Activated T-cell treated with anti-CD3 and anti-CD28 coated beads for 4 hours (primary cell): ENCODE measurements at regions not wholly inside any gene's neighbourhood (a gene's known extent, or its start where the extent isn't known, plus 50 kb on each side); places are given as distances from the start of the nearest gene placed in this dataset.

Experiments
- DNase-seq: peaks from one replicate; pipeline ENCODE4 v3.0.0-alpha.2; 2020

- DNase-seq: no peak
These were observed 305.4 kb upstream of the HS6ST1 start for GRCh38 chr2:128623776-128624761.

GRCh38 chr2:128624956-128625355 lies 306.3 kb upstream of the HS6ST1 start:
- DNase-seq: no peak

DNA sequence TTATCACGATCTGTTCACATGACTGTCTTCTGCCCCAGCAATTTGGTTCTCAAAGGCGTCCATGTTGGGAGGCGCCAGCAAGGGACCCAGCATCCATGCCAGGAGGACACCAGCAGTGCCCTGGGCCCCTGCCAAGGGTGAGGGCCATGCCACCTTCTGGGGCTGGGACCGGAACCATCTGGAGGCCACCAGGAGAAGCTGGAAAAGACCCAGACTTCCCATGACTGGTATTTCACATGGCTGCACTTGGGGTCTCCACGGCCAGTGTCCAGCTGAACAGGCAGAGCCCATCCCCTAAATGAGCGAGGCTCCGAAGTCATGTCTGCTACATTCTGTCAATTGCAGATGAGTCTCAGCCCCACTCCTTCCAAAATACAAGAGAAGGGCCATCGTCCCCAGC lies 306.8 kb upstream of the HS6ST1 start:
- DNase-seq: no peak

DNA sequence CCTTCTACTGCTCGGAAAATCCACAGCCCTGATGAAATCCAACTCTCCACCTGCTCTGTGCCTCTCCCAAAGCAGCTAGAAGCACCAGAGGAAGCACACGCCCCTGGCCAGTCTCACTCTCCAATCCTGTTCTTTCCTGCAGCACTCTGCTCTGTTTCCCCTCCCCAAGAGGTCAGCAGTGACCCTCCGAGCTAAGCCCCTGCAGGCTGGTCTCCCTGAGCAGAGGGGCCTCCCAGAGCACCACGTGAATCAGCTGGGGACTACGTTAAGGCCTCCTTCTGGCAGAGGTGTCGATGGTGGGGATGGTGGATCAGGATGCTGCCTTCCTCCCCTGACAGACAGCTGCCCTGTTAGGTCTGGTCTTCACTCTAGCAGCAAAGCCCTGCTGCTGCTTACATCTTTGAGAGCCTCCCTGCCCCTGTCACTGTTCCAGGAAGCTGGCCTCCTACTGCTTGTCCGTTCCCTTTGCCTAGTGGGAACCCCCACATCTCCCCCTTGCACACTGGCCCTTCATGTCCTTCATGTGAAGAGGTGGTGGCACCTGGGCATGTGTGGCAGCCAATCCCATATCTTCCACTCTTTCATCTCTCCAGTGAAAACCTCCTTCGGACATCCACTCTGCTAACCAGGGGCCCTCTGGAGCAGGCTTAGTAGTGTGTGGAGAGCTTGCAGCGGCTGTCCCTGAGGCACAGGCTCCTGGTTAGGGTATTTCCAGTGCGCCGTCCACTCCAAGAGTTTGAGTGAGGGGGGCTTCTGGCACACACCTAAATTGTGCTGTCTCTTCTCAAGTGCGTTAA lies 307.5 kb upstream of the HS6ST1 start:
- no peak for DNase-seq

GRCh38 chr2:128626760-128627511 lies 308.3 kb upstream of the HS6ST1 start:
- no peak for DNase-seq

GRCh38 chr2:128628206-128628605 lies 309.5 kb upstream of the HS6ST1 start:
- DNase-seq: no peak

DNA sequence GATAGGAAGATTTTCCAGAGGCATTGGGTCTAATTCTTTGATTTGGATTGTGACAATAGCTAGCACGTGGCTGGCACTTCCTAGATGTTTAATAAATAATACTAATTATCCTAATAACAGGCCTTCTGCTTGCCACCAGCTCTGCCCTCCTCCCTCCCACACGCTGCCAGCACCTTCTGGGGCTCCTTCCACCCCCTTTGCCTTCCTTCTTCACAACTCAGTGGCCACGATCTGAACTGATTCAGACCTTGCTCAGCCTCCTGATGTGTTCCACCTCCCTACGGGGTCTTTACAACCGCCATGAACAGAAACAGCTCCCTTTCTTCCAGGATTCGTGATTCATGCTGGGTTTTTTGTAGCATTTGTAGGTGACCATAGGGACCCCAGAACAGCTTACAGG lies 310.3 kb upstream of the HS6ST1 start:
- DNase-seq: no peak

GRCh38 chr2:128630974-128631697 lies 312.5 kb upstream of the HS6ST1 start:
- DNase-seq: no peak

GRCh38 chr2:128631698-128632500 lies 313.2 kb upstream of the HS6ST1 start:
- no peak for DNase-seq

DNA sequence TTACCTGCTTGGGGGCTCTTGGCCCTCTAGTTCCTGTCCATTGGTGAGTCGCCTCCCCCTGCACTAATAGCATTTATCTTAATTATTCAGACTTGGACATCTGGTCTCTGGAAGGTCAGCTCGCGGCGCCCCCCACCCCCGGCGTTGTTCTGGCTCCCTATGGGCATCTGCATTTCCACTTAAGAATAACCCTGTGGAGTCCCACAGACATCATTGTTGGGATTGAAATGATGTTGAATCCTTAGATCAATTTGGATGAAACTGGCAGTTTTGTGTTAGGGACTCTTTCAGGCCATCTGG lies 313.8 kb upstream of the HS6ST1 start:
- no peak for DNase-seq

DNA sequence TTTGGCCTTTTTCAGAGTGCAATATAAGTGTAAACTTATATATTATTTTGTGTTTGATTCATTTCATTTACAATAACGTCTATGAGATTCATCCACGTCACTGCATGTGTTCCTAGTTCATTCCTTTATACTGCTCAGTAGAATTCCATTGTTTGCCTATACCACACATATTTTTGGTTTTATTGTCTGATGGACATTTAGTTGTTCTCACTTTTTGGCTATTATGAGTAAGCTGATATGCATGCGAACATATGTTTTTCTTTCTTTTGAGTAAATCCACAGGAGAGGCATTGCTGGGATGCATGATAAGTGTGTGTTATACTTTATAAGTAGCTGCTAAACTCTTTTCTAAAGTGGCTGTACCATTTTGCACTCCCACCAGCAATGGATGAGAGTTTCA lies 314.8 kb upstream of the HS6ST1 start:
- DNase-seq: no peak

- DNase-seq: no peak
These were observed 316.8 kb upstream of the HS6ST1 start for GRCh38 chr2:128635361-128635900.

GRCh38 chr2:128636802-128637147 lies 318.1 kb upstream of the HS6ST1 start:
- DNase-seq: no peak

DNA sequence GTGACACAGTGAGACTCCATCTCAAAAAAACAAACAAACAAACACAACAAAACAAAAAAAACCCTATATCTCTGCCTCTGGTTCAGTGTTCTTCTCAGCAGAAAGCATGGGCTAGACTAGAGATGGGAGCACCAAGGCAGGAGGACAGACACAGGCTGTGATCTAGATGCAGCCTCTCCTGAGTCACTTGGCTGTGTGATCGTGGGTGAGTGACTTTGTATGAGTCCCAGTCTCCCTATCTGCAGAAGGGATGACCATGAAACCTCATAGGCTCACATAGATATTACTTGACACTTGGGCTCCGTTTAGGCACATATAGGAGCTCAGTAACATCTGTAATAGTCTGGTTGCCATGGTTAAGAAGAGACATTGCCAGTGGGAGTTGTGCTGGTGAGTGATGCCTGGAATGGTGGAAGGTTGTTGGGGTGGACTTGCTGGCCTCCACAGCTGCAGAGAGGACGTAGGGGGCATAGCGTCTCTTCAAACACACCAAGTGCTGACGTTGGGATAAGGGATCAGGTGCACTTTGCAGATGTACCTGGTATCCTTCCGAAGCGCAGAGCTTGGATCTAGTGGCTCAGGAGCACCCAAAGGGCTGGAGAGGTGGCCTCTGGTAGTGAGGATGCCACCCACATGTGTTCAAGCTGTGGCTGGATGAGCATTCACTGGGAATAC lies 318.9 kb upstream of the HS6ST1 start:
- no peak for DNase-seq

DNA sequence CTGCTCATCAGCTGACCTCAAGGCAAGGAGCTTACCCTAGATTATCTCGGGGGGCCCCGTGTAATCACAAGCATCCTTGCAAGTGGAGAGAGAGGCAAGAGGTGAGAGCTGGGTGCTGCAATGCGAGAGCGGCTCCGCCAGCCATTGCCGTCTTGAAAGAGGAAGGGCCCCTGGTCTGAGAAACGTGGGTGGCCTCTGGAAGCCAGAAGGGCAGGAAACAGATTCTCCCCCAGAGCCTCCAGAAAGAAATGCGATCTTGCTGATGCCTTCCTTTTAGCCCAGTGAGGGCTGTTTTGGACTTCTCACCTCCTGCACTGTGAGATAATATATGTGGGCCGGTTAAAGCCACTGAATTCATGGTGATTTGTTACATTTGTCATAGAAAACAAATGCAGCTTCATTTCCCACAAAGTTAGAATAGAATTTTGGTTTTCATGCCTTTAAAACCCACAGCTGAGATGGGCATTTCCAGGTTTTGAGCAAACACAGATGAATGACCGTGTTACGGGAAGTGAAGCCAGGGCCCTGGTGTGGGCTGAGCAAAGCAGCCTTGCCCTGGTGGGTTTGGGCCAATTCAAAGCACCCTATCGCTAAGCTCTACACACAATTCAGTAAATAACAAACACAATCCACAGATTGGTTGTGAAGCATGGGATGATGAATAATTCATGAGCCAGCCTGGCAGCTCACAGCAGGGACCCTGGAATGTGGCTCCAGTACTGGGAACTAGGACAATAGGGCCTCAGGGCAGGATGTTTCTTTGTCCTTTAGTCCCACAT lies 319.9 kb upstream of the HS6ST1 start:
- no peak for DNase-seq

DNA sequence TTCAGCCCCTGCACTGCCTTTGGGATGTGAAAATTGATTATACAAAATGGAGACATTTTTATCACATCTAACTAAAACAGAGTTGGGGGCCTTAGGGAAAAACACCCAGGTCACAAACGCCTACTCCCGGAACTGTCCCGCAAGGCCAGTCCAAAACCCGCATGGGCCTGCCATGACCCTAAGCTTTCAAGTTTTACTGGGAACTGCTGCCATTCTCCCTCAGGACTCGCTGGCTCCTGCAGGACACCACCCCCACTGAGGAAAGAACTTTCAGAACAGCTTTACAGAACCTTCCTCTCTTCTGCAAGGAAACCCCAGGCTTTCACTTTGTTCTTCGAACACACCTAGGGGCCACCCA lies 320.4 kb upstream of the HS6ST1 start:
- DNase-seq: no peak

DNA sequence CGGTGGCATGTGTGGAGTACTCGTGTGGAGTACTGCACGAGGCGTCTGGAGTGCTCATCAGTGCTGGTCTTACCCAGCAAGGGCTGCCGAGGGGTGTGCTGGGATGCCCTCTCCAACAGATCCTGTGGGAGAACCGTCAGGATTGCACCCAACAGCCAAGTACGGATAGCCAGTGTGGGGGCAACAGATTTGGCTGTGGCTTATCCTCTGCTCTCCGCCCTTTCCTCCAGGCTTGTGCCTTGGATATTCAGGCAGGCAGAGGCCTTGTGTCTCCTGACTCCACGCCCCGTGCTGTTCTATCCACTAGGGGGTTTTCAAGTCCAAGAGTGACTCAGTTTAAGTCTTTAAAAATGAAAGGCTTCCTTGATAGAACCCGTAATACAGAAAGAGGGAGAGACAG lies 321.0 kb upstream of the HS6ST1 start:
- DNase-seq: no peak

DNA sequence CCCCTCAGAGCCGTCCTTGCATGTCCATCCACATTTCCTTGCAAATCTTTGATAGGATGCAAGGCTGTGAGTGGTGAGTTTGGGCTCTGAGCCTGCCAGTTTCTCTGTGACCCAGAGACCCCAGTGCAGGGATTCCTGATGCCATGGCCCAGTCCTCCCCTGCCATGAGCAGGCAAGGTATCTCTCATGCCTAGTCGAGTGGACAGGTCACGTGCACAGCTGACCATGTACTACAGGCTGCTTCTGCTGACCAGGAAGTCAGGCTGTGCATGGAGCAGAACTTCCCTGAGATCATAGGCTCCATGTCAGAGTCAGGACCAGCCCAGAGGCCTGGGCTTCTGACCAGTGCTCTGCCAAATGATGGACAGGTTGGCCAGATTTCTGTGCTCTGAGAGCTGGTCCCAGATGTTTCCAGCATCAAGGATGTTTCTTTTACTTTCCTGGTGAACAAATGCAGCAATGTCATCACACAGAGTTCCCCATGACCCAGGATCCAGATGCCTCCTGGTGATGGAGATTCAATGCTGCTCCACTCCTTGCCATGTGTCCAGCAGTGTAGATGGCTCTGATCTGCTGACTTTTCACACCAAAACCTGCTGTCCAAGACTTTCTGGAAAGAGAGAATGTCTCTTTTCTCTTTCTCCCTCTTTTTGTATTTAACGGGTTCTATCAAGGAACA lies 321.6 kb upstream of the HS6ST1 start:
- no peak for DNase-seq

DNA sequence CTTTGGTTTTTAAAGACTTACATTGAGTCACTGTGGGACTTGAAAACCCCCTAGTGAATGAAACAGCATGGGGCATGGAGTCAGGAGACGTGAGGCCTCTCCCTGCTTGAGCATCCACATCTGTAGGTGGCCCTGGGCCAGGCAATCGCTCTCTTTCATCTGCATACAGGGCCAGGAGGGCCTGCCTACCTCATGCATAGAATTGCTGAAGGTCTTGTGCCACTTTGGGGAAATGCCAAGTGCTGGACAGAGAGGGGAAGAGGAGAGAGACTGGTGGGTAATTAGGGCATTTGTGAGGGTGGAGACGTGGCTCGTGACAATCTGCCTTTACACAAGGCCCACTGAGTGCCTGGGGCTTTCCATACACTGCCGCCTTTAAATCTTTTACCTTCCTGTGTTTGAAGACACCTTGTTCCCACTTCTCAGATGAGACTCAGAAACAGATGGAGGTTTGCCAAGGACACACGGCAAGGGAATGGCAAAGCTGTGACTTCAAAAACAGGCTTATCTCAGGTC lies 322.2 kb upstream of the HS6ST1 start:
- DNase-seq: no peak
